ENCODE measurements at regions not wholly inside any gene's neighbourhood (a gene's known extent, or its start where the extent isn't known, plus 50 kb on each side); places are given as distances from the start of the nearest gene placed in this dataset.
"Not testable (repeated sequence)": the region's sequence is repeated elsewhere in the genome, so short reads cannot be mapped to it uniquely, and the experiment has no call there.

DNA sequence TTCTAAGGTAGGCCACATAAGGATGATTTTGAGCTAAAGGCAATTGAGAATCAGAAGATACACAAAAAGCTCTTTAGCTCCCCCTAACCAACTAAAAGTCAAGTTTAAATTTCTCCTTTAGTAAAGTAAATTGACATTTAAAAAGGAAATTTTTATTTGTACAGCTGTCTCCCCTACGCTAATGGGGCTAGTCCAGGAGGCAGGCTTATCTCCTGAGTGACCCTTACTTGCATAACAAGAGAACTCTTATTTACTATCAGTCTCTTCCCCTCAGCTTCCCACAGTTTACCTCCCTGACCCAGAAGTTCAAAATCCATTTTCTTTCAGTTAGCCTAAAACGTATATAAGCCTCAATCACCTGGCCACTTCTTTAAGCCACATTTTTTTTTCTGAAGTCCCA is 1002.8 kb upstream of the NRXN1 start:
- DNase-seq (no peak), ATAC-seq (ENCODE audit: low FRiP score in 2 of 2) (no peak)

DNA sequence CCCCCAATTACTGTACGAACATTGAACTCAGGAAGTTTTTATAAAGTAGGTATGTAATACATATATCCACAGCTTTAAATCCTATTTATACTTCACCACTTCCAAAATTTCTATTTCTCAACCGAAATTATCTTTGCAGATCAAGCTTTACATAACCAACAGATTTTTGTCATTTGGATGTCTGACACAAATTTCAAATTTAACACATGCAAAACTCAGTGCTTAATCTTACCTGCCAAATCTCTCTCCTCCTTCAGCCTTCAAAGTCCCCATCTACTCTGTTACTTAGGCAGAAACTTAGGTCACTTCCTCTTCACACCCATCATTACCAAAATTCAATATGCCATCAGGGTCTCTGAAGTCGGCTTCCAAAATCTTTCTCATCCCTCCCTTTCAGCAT is 990.1 kb upstream of the NRXN1 start:
- H3K27ac ChIP-seq = no peak overlapping the region
- no peaks in the 10 kb centered on the region for H3K36me3 ChIP-seq
- WGBS, 2 donors = 80 to 84% methylated on average over 3 of the region's 3 CpGs
- ATAC-seq (ENCODE audit: low FRiP score in 2 of 2) = no peak
- H3K27me3 ChIP-seq = no peaks in the 10 kb centered on the region
- TF ChIP-seq, protein P1, sequence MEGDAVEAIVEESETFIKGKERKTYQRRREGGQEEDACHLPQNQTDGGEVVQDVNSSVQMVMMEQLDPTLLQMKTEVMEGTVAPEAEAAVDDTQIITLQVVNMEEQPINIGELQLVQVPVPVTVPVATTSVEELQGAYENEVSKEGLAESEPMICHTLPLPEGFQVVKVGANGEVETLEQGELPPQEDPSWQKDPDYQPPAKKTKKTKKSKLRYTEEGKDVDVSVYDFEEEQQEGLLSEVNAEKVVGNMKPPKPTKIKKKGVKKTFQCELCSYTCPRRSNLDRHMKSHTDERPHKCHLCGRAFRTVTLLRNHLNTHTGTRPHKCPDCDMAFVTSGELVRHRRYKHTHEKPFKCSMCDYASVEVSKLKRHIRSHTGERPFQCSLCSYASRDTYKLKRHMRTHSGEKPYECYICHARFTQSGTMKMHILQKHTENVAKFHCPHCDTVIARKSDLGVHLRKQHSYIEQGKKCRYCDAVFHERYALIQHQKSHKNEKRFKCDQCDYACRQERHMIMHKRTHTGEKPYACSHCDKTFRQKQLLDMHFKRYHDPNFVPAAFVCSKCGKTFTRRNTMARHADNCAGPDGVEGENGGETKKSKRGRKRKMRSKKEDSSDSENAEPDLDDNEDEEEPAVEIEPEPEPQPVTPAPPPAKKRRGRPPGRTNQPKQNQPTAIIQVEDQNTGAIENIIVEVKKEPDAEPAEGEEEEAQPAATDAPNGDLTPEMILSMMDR (IDR thresholded peaks at IDR 0.05) = no peak
- no peak for TF ChIP-seq POLR2AphosphoS5 (IDR thresholded peaks at IDR 0.05)
- TF ChIP-seq EP300 (IDR thresholded peaks at IDR 0.05) = no peak
- TF ChIP-seq POLR2A (IDR thresholded peaks at IDR 0.05) = no peak
- H3K4me3 ChIP-seq = no peak overlapping the region
- H3K9me3 ChIP-seq = no peaks in the 10 kb centered on the region
- DNase-seq = no peak
- no peaks in the 10 kb centered on the region for H3K4me1 ChIP-seq

More for the DNA sequence above, 1002.8 kb upstream of the NRXN1 start:
- H3K27ac ChIP-seq = no peak overlapping the region
- WGBS, 2 donors = 36 to 42% methylated on average over 2 of the region's 2 CpGs
- no peaks in the 10 kb centered on the region for H3K36me3 ChIP-seq
- no peaks in the 10 kb centered on the region for H3K9me3 ChIP-seq
- no peaks in the 10 kb centered on the region for H3K27me3 ChIP-seq
- TF ChIP-seq EP300 (IDR thresholded peaks at IDR 0.05) = no peak
- TF ChIP-seq, protein P1 (IDR thresholded peaks at IDR 0.05) = no peak
- no peak for TF ChIP-seq POLR2A (IDR thresholded peaks at IDR 0.05)
- TF ChIP-seq POLR2AphosphoS5 (IDR thresholded peaks at IDR 0.05) = no peak
- no peaks in the 10 kb centered on the region for H3K4me1 ChIP-seq
- no peak overlapping the region for H3K4me3 ChIP-seq

DNA sequence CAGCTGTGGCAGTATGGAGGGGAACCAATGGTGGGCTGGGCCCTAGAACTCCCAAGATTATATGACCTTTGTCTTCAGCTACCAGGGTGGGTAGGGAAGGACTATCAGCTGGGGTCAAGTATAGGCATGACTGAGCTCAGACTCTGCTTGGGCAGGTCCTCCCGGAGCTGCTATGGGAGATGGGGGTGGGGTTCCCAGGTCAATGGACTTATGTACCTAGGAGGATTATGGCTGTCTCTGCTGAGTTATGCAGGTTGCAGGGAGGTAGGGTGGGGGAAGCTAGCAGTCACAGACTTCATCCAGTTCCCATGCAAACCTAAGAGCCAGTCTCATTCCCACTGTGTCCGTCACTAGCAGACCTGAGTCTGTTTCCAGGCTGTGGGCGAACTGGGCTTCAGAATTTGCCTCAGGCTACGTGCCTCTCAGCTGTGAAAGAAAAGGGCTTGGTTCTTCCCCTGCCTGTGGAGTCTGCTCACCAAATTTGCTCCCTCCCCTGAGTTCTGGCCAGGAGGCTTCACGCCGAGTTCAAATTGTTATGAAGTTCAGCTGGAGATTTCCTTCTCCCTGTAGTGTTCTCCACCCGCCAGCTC is 985.8 kb upstream of the NRXN1 start:
- DNase-seq (no peak), ATAC-seq (ENCODE audit: low FRiP score in 2 of 2) (no peak)
- WGBS, 2 donors = 88 to 94% methylated on average over 7 of the region's 7 CpGs
- no peaks in the 10 kb centered on the region for H3K9me3 ChIP-seq
- H3K27me3 ChIP-seq = no peaks in the 10 kb centered on the region
- no peaks in the 10 kb centered on the region for H3K4me1 ChIP-seq
- TF ChIP-seq, protein P1 (IDR thresholded peaks at IDR 0.05) = no peak
- no peak for TF ChIP-seq POLR2AphosphoS5 (IDR thresholded peaks at IDR 0.05)
- TF ChIP-seq EP300 (IDR thresholded peaks at IDR 0.05) = no peak
- TF ChIP-seq POLR2A (IDR thresholded peaks at IDR 0.05) = no peak
- H3K27ac ChIP-seq = no peak overlapping the region
- no peak overlapping the region for H3K4me3 ChIP-seq
- H3K36me3 ChIP-seq = no peaks in the 10 kb centered on the region

DNA sequence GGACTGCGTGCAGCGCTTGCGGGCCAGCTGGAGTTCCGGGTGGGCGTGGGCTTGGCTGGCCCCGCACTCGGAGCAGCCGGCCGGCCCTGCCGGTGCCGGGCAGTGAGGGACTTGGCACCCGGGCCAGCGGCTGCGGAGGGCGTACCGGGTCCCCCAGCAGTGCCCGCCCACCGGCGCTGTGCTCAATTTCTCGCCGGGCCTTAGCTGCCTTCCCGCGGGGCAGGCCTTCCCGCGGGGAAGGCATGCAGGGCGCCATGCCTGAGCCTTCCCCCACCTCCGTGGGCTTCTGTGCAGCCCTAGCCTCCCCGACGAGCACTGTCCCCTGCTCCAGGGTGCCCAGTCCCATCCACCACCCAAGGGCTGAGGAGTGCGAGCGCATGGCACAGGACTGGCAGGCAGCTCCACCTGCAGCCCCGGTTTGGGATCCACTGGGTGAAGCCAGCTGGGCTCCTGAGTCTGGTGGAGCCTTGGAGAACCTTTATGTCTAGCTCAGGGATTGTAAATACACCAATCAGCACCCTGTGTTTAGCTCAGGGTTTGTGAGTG is 975.0 kb upstream of the NRXN1 start:
- H3K4me1 ChIP-seq; H3K36me3 ChIP-seq; H3K27ac ChIP-seq; H3K4me3 ChIP-seq; ATAC-seq (ENCODE audit: low FRiP score in 2 of 2); H3K27me3 ChIP-seq; H3K9me3 ChIP-seq: not testable (repeated sequence)
- peak in 1 of 2 donors; percentile 68 for DNase-seq
- 94 to 95% methylated on average over 8 to 27 of the region's 32 CpGs for WGBS, 2 donors

DNA sequence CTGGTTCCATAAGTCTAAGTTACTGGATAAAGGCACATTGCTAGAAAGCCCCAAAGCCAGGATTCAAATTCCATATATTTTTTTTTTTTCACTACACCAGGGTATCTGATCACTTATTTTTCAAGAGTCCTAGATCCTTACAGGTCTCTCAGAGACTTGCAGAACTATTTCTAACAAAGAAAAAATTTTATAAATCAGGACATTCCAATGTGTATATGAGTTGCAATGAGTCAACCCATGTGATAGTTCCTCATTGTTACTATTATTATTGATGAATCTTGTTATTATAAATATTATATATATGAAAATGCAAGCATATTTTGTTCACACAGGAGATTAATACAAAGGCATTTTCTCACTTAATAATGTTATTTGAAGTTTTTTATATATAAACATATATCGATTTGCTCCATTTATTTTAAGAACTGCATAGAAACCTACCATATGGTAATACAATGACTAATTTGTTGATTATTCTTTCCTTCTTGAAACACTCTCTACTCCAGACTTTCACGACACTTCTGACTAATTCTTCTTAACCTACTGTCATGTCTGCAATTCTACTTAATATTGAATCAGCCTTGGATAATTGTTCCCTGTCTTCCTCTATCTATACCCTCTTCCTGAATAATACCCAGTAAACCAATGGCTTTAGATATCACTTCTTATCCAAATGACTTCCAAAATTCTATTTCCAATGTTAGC is 968.4 kb upstream of the NRXN1 start:
- TF ChIP-seq, protein P1 (IDR thresholded peaks at IDR 0.05) = no peak
- TF ChIP-seq POLR2AphosphoS5 (IDR thresholded peaks at IDR 0.05) (no peak), EP300 (IDR thresholded peaks at IDR 0.05) (no peak), POLR2A (IDR thresholded peaks at IDR 0.05) (no peak)
- Histone ChIP-seq H3K4me3 (no peak overlapping the region), H3K9me3 (no peaks in the 10 kb centered on the region), H3K4me1 (no peaks in the 10 kb centered on the region), H3K27ac (no peak overlapping the region), H3K36me3 (no peaks in the 10 kb centered on the region), H3K27me3 (no peaks in the 10 kb centered on the region)
- ATAC-seq (ENCODE audit: low FRiP score in 2 of 2) (no peak), DNase-seq (no peak)
- 75 to 85% methylated on average over 2 of the region's 2 CpGs for WGBS, 2 donors
